ENCODE measurements at regions not wholly inside any gene's neighbourhood (a gene's known extent, or its start where the extent isn't known, plus 50 kb on each side); places are given as distances from the start of the nearest gene placed in this dataset.

GRCh38 chr9:102594241-102594640 lies 400.9 kb upstream of the CYLC2 start:
- Histone ChIP-seq H3K4me2 (no peak overlapping the region), H2AFZ (no peak overlapping the region), H3K79me2 (ENCODE audit: low read depth) (no peaks in the 10 kb centered on the region), H3K4me3 (no peak overlapping the region), H4K20me1 (ENCODE audit: insufficient read depth) (no peaks in the 10 kb centered on the region), H3K4me1 (replicated peaks; ENCODE audit: insufficient read depth) (no peaks in the 10 kb centered on the region), H3F3A (ENCODE audit: insufficient read depth, low read depth) (no peaks in the 10 kb centered on the region), H3K27me3 (ENCODE audit: insufficient read depth, low read depth) (no peaks in the 10 kb centered on the region), H3K27ac (no peak overlapping the region), H3K9me3 (ENCODE audit: insufficient read depth, low read depth) (no peaks in the 10 kb centered on the region), H3K36me3 (ENCODE audit: low read depth) (no peaks in the 10 kb centered on the region), H3K9me2 (ENCODE audit: insufficient read depth) (no peaks in the 10 kb centered on the region)
- BruUV-seq (replicated peaks), result no TSS peak
- ChIA-PET POLR2A (ENCODE audit: unreplicated experiment) (interaction anchor here (0.7 kb wide), 1 partner anchor 1835 kb away, joined by 4 read pairs; no protein-coding TSS in a partner anchor), CTCF (no interaction called here)
- TF ChIP-seq CTCF (conservative IDR thresholded peaks at IDR 0.05) (no peak), EZH2 (IDR thresholded peaks at IDR 0.05; ENCODE audit: low read depth) (no peak)
- no peak for DNase-seq
- intact Hi-C loops (cut with micrococcal nuclease; ENCODE audit: unreplicated experiment), result no loop called here

GRCh38 chr9:102587281-102587680 lies 407.9 kb upstream of the CYLC2 start:
- H3K4me2 ChIP-seq, result no peak overlapping the region
- H3K9me2 ChIP-seq (ENCODE audit: insufficient read depth), result no peaks in the 10 kb centered on the region
- BruUV-seq (replicated peaks), result no TSS peak
- no peaks in the 10 kb centered on the region for H3K4me1 ChIP-seq (replicated peaks; ENCODE audit: insufficient read depth)
- ChIA-PET POLR2A (ENCODE audit: unreplicated experiment) (no interaction called here), CTCF (no interaction called here)
- H3K27ac ChIP-seq, result no peak overlapping the region
- no peaks in the 10 kb centered on the region for H3K36me3 ChIP-seq (ENCODE audit: low read depth)
- no peaks in the 10 kb centered on the region for H3K79me2 ChIP-seq (ENCODE audit: low read depth)
- no peak overlapping the region for H2AFZ ChIP-seq
- TF ChIP-seq EZH2 (IDR thresholded peaks at IDR 0.05; ENCODE audit: low read depth) (no peak), CTCF (conservative IDR thresholded peaks at IDR 0.05) (no peak)
- no peaks in the 10 kb centered on the region for H3K9me3 ChIP-seq (ENCODE audit: insufficient read depth, low read depth)
- intact Hi-C loops (cut with micrococcal nuclease; ENCODE audit: unreplicated experiment), result no loop called here
- no peaks in the 10 kb centered on the region for H3F3A ChIP-seq (ENCODE audit: insufficient read depth, low read depth)
- no peaks in the 10 kb centered on the region for H3K27me3 ChIP-seq (ENCODE audit: insufficient read depth, low read depth)
- no peak overlapping the region for H3K4me3 ChIP-seq
- no peak for DNase-seq
- no peaks in the 10 kb centered on the region for H4K20me1 ChIP-seq (ENCODE audit: insufficient read depth)

GRCh38 chr9:102569436-102569835 lies 425.7 kb upstream of the CYLC2 start:
- ChIA-PET POLR2A (ENCODE audit: unreplicated experiment) (no interaction called here), CTCF (no interaction called here)
- no peaks in the 10 kb centered on the region for H3K36me3 ChIP-seq (ENCODE audit: low read depth)
- no peaks in the 10 kb centered on the region for H3K27me3 ChIP-seq (ENCODE audit: insufficient read depth, low read depth)
- no TSS peak for BruUV-seq (replicated peaks)
- H3K4me3 ChIP-seq, result no peak overlapping the region
- no peaks in the 10 kb centered on the region for H3K4me1 ChIP-seq (replicated peaks; ENCODE audit: insufficient read depth)
- no peaks in the 10 kb centered on the region; the same call in 1 of the 2 replicates for H3K9me2 ChIP-seq (ENCODE audit: insufficient read depth)
- intact Hi-C loops (cut with micrococcal nuclease; ENCODE audit: unreplicated experiment), result no loop called here
- H3K27ac ChIP-seq, result no peak overlapping the region
- TF ChIP-seq CTCF (conservative IDR thresholded peaks at IDR 0.05) (no peak), EZH2 (IDR thresholded peaks at IDR 0.05; ENCODE audit: low read depth) (no peak)
- no peak overlapping the region for H3K4me2 ChIP-seq
- H3F3A ChIP-seq (ENCODE audit: insufficient read depth, low read depth), result no peaks in the 10 kb centered on the region
- no peaks in the 10 kb centered on the region for H3K9me3 ChIP-seq (ENCODE audit: insufficient read depth, low read depth)
- no peaks in the 10 kb centered on the region for H3K79me2 ChIP-seq (ENCODE audit: low read depth)
- H2AFZ ChIP-seq, result no peak overlapping the region
- DNase-seq, result no peak
- H4K20me1 ChIP-seq (ENCODE audit: insufficient read depth), result no peaks in the 10 kb centered on the region
